HEK293 (cell line): ENCODE measurements at regions not wholly inside any gene's neighbourhood (a gene's known extent, or its start where the extent isn't known, plus 50 kb on each side); places are given as distances from the start of the nearest gene placed in this dataset.

Source experiments
- CTCF ChIA-PET: fragments of 350-600 bp; formaldehyde crosslinking; extraction: SDS; loops from one replicate; lab custom pipeline; 2021; ENCODE audit warnings: antibody characterized with exemption; lab: Yijun Ruan, JAX
- POLR2A ChIA-PET: fragments of 300-600 bp; formaldehyde crosslinking; extraction: SDS; loops from one replicate; lab custom pipeline; 2020; ENCODE audit warnings: antibody characterized with exemption, inconsistent platforms; lab: Yijun Ruan, JAX
- H3K27ac ChIP-seq: fragments of 200-500 bp; sonication (Bioruptor generic); 2 replicates; pipeline ENCODE4 v1.5.1; 2014; ENCODE audit warnings: low read depth, low read length, control low read depth, inconsistent platforms; ENCODE audit errors: extremely low read depth
- H3K36me3 ChIP-seq, 2 experiments: fragments of 200-500 bp in 1 of 2; sonication (Bioruptor generic) in 1 of 2; 1 replicate in 1 of 2; 2 replicates in 1 of 2; pipeline ENCODE4 v1.5.1; 2014 to 2017; ENCODE audit warnings: inconsistent platforms in 2 of 2, low read length in 2 of 2; ENCODE audit not compliant: control insufficient read depth in 2 of 2, insufficient read depth in 1 of 2
- H3K4me1 ChIP-seq: fragments of 200-500 bp; sonication (Bioruptor generic); 2 replicates; pipeline ENCODE4 v1.5.1; 2014; ENCODE audit warnings: mild to moderate bottlenecking, low read length, inconsistent platforms; ENCODE audit not compliant: control insufficient read depth, insufficient read depth
- H3K4me3 ChIP-seq: 2 replicates; pipeline ENCODE4 v1.5.1; 2011; ENCODE audit warnings: low read depth, mild to moderate bottlenecking, control low read depth, low read length, moderate library complexity
- H3K9me3 ChIP-seq: fragments of 200-500 bp; sonication (Bioruptor generic); 2 replicates; pipeline ENCODE4 v1.5.1; 2014; ENCODE audit warnings: low read depth, low read length, inconsistent platforms; ENCODE audit not compliant: control insufficient read depth, insufficient read depth
- GFI1B ChIP-seq: fragments of 450-650 bp; formaldehyde crosslinking; IDR thresholded peaks from 2 replicates; pipeline ENCODE4 v1.5.1; 2016; ENCODE audit warnings: missing biosample characterization, missing genetic modification characterization
- GLI4 ChIP-seq: fragments of 450-650 bp; formaldehyde crosslinking; IDR thresholded peaks from 2 replicates; pipeline ENCODE4 v1.5.1; 2016; ENCODE audit warnings: missing biosample characterization, missing genetic modification characterization
- GLIS1 ChIP-seq: fragments of 450-650 bp; formaldehyde crosslinking; IDR thresholded peaks from 2 replicates; pipeline ENCODE4 v1.5.1; 2016; ENCODE audit warnings: missing biosample characterization, missing genetic modification characterization
- HOXC10 ChIP-seq: sonication (generic); formaldehyde crosslinking; IDR thresholded peaks from 2 replicates; pipeline ENCODE4 v1.8.1; 2023; ENCODE audit warnings: mild to moderate bottlenecking, missing genetic modification reagents
- KLF10 ChIP-seq: fragments of 450-650 bp; IDR thresholded peaks from 2 replicates; pipeline ENCODE4 v1.5.1; 2018; ENCODE audit warnings: missing biosample characterization, mild to moderate bottlenecking, missing genetic modification characterization
- KLF9 ChIP-seq: fragments of 450-650 bp; formaldehyde crosslinking; IDR thresholded peaks from 2 replicates; pipeline ENCODE4 v1.5.1; 2016; ENCODE audit warnings: missing biosample characterization, missing genetic modification characterization, low read depth
- OSR2 ChIP-seq: fragments of 450-650 bp; formaldehyde crosslinking; IDR thresholded peaks from 2 replicates; pipeline ENCODE4 v1.5.1; 2016; ENCODE audit warnings: missing biosample characterization, missing genetic modification characterization
- PRDM1 ChIP-seq: fragments of 450-650 bp; formaldehyde crosslinking; IDR thresholded peaks from 2 replicates; pipeline ENCODE4; 2016; ENCODE audit warnings: missing biosample characterization, missing genetic modification characterization
- REPIN1 ChIP-seq: fragments of 450-650 bp; formaldehyde crosslinking; IDR thresholded peaks from 2 replicates; pipeline ENCODE4 v1.5.1; 2017; ENCODE audit warnings: missing biosample characterization, missing genetic modification characterization, low read depth
- SCRT1 ChIP-seq: fragments of 450-650 bp; formaldehyde crosslinking; IDR thresholded peaks from 2 replicates; pipeline ENCODE4 v1.5.1; 2016; ENCODE audit warnings: missing biosample characterization, missing genetic modification characterization, borderline replicate concordance
- SETDB1 ChIP-seq: IDR thresholded peaks from one replicate; pipeline ENCODE4 v1.6.1; 2017; ENCODE audit warnings: mild to moderate bottlenecking, low read length, moderate library complexity, mixed read lengths; ENCODE audit not compliant: insufficient read length
- ZBTB20 ChIP-seq: fragments of 450-650 bp; formaldehyde crosslinking; IDR thresholded peaks from 2 replicates; pipeline ENCODE4 v1.5.1; 2016; ENCODE audit warnings: missing biosample characterization, missing genetic modification characterization
- ZBTB21 ChIP-seq: fragments of 450-650 bp; formaldehyde crosslinking; IDR thresholded peaks from 2 replicates; pipeline ENCODE4 v1.5.1; 2017; ENCODE audit warnings: missing biosample characterization, missing genetic modification characterization
- ZFHX2 ChIP-seq: fragments of 450-650 bp; formaldehyde crosslinking; conservative IDR thresholded peaks from 2 replicates; pipeline ENCODE4 v1.5.1; 2016; ENCODE audit warnings: missing biosample characterization, missing genetic modification characterization
- ZFP69B ChIP-seq: fragments of 450-650 bp; formaldehyde crosslinking; IDR thresholded peaks from 2 replicates; pipeline ENCODE4 v1.5.1; 2016; ENCODE audit warnings: missing biosample characterization, missing genetic modification characterization
- ZNF133 ChIP-seq: fragments of 450-650 bp; formaldehyde crosslinking; IDR thresholded peaks from 2 replicates; pipeline ENCODE4 v1.5.1; 2016; ENCODE audit warnings: missing biosample characterization, missing genetic modification characterization
- ZNF146 ChIP-seq: fragments of 450-650 bp; formaldehyde crosslinking; IDR thresholded peaks from 2 replicates; pipeline ENCODE4 v1.5.1; 2016; ENCODE audit warnings: missing biosample characterization, missing genetic modification characterization
- ZNF223 ChIP-seq: fragments of 450-650 bp; formaldehyde crosslinking; IDR thresholded peaks from 2 replicates; pipeline ENCODE4 v1.5.1; 2016; ENCODE audit warnings: missing biosample characterization, missing genetic modification characterization
- ZNF324 ChIP-seq: fragments of 450-650 bp; formaldehyde crosslinking; IDR thresholded peaks from 2 replicates; pipeline ENCODE4 v1.5.1; 2016; ENCODE audit warnings: missing biosample characterization, missing genetic modification characterization
- ZNF37A ChIP-seq: fragments of 450-650 bp; IDR thresholded peaks from 2 replicates; pipeline ENCODE4 v1.5.1; 2018; ENCODE audit warnings: missing biosample characterization, missing genetic modification characterization
- ZNF596 ChIP-seq: fragments of 450-650 bp; IDR thresholded peaks from 2 replicates; pipeline ENCODE4 v1.5.0; 2018; ENCODE audit warnings: missing biosample characterization, mild to moderate bottlenecking, missing genetic modification characterization, moderate library complexity
- ZNF670 ChIP-seq: fragments of 450-650 bp; formaldehyde crosslinking; IDR thresholded peaks from 2 replicates; pipeline ENCODE4 v1.5.1; 2016; ENCODE audit warnings: missing biosample characterization, missing genetic modification characterization, low read depth
- ZNF747 ChIP-seq: fragments of 450-650 bp; formaldehyde crosslinking; IDR thresholded peaks from 2 replicates; pipeline ENCODE4 v1.5.1; 2016; ENCODE audit warnings: missing biosample characterization, missing genetic modification characterization
- ZNF76 ChIP-seq: fragments of 450-650 bp; formaldehyde crosslinking; IDR thresholded peaks from 2 replicates; pipeline ENCODE4; 2016; ENCODE audit warnings: low read depth, missing biosample characterization, missing genetic modification characterization, borderline replicate concordance
- ZXDB ChIP-seq: fragments of 450-650 bp; formaldehyde crosslinking; IDR thresholded peaks from 2 replicates; pipeline ENCODE4 v1.5.1; 2016; ENCODE audit warnings: missing biosample characterization, missing genetic modification characterization
- TF ChIP-seq, protein P1 (sequence below): fragments of 450-650 bp; formaldehyde crosslinking; optimal IDR thresholded peaks from 2 replicates; pipeline ENCODE3; 2016; ENCODE audit warnings: missing biosample characterization, mild to moderate bottlenecking, missing genetic modification characterization
- TF ChIP-seq, protein P2 (sequence below): fragments of 450-650 bp; formaldehyde crosslinking; IDR thresholded peaks from 2 replicates; pipeline ENCODE4 v1.5.1; 2016; ENCODE audit warnings: missing biosample characterization, missing genetic modification characterization
- TF ChIP-seq, protein P3 (sequence below): fragments of 450-650 bp; formaldehyde crosslinking; IDR thresholded peaks from 2 replicates; pipeline ENCODE4 v1.5.1; 2016; ENCODE audit warnings: missing biosample characterization, missing genetic modification characterization
- TF ChIP-seq, protein P4 (sequence below): fragments of 450-650 bp; IDR thresholded peaks from 2 replicates; pipeline ENCODE4 v1.5.1; 2018; ENCODE audit warnings: missing biosample characterization, missing genetic modification characterization
- TF ChIP-seq, protein P5 (sequence below): fragments of 450-650 bp; formaldehyde crosslinking; IDR thresholded peaks from 2 replicates; pipeline ENCODE4 v1.5.1; 2016; ENCODE audit warnings: missing biosample characterization, missing genetic modification characterization, low read depth

DNA sequence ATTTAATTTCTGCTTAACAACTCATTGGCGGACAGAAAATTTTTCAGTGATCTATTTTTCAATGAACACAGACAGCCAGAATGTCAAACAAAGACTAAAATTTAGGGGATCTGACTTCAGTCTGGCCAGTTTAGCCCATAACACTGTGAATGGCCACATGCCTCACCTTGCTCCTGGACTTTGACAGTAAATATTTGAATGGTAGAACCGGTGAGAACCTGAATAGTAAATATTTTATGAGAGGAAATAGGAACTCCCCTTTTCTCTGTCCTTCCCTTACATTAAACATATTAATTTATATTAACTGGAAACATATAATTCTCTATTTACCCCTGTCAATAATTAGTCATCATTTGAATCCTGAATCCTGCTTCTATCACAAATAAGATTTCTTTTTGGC is 942.1 kb downstream of the KCNJ2 start:
- no peak for TF ChIP-seq REPIN1 (tag by site-specific recombination)
- TF ChIP-seq, protein P1, sequence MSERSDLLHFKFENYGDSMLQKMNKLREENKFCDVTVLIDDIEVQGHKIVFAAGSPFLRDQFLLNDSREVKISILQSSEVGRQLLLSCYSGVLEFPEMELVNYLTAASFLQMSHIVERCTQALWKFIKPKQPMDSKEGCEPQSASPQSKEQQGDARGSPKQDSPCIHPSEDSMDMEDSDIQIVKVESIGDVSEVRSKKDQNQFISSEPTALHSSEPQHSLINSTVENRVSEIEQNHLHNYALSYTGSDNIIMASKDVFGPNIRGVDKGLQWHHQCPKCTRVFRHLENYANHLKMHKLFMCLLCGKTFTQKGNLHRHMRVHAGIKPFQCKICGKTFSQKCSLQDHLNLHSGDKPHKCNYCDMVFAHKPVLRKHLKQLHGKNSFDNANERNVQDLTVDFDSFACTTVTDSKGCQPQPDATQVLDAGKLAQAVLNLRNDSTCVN (tag by site-specific recombination) = no peak
- TF ChIP-seq OSR2 = no peak
- TF ChIP-seq, protein P2, sequence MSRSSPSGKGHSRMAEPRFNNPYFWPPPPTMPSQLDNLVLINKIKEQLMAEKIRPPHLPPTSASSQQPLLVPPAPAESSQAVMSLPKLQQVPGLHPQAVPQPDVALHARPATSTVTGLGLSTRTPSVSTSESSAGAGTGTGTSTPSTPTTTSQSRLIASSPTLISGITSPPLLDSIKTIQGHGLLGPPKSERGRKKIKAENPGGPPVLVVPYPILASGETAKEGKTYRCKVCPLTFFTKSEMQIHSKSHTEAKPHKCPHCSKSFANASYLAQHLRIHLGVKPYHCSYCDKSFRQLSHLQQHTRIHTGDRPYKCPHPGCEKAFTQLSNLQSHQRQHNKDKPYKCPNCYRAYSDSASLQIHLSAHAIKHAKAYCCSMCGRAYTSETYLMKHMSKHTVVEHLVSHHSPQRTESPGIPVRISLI (tag by site-specific recombination) = no peak
- TF ChIP-seq, protein P3, sequence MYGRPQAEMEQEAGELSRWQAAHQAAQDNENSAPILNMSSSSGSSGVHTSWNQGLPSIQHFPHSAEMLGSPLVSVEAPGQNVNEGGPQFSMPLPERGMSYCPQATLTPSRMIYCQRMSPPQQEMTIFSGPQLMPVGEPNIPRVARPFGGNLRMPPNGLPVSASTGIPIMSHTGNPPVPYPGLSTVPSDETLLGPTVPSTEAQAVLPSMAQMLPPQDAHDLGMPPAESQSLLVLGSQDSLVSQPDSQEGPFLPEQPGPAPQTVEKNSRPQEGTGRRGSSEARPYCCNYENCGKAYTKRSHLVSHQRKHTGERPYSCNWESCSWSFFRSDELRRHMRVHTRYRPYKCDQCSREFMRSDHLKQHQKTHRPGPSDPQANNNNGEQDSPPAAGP (tag by site-specific recombination) = no peak
- TF ChIP-seq ZNF670 = no peak
- no peak for TF ChIP-seq ZNF596
- no peak for TF ChIP-seq ZFP69B (tag by site-specific recombination)
- no peak for TF ChIP-seq ZNF133
- TF ChIP-seq ZNF76 (tag by site-specific recombination) = no peak
- TF ChIP-seq PRDM1 (tag by site-specific recombination) = no peak
- no peak for TF ChIP-seq GLIS1 (tag by site-specific recombination)
- TF ChIP-seq ZBTB21 = no peak
- TF ChIP-seq, protein P4, sequence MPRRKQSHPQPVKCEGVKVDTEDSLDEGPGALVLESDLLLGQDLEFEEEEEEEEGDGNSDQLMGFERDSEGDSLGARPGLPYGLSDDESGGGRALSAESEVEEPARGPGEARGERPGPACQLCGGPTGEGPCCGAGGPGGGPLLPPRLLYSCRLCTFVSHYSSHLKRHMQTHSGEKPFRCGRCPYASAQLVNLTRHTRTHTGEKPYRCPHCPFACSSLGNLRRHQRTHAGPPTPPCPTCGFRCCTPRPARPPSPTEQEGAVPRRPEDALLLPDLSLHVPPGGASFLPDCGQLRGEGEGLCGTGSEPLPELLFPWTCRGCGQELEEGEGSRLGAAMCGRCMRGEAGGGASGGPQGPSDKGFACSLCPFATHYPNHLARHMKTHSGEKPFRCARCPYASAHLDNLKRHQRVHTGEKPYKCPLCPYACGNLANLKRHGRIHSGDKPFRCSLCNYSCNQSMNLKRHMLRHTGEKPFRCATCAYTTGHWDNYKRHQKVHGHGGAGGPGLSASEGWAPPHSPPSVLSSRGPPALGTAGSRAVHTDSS (tag by site-specific recombination) = no peak
- TF ChIP-seq KLF10 (tag by site-specific recombination) = no peak
- no peak for TF ChIP-seq GLI4 (tag by site-specific recombination)
- no peak for TF ChIP-seq HOXC10 (CRISPR knock-in tag)
- TF ChIP-seq ZXDB = no peak
- TF ChIP-seq ZBTB20 = no peak
- CTCF ChIA-PET = interaction anchor here (0.6 kb wide), 2 partner anchors 302 to 362 kb away, joined by 3 to 5 read pairs; no protein-coding TSS in a partner anchor
- Histone ChIP-seq H3K4me1 (no peaks in the 10 kb centered on the region), H3K9me3 (no peaks in the 10 kb centered on the region), H3K27ac (no peak overlapping the region), H3K4me3 (no peak overlapping the region), H3K36me3 (no peaks in the 10 kb centered on the region)
- POLR2A ChIA-PET = interaction anchor here (0.7 kb wide), 1 partner anchor 1589 kb away, joined by 5 read pairs; no protein-coding TSS in a partner anchor

DNA sequence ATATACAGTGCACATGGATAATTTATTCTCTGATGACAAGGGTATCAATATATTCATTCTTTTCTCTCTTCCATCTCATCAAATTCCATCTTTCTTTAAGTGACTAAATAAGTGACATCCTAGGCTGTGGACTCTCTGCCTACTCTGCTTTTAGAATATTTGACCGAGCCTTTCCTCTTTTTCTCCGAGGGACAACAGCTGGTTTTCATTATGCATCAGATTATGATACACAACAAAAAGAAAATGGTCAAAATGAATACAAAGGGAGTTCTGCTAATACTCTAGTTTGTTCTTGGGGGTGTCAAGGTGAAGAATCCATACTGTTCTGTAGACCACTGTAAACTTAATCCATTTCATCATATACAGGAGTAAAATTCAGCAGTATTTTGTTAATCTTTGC is 942.6 kb downstream of the KCNJ2 start:
- Histone ChIP-seq H3K27ac (no peak overlapping the region), H3K4me3 (no peak overlapping the region), H3K9me3 (no peaks in the 10 kb centered on the region), H3K36me3 (no peaks in the 10 kb centered on the region), H3K4me1 (no peaks in the 10 kb centered on the region)
- ChIA-PET CTCF (interaction anchor here (0.6 to 0.9 kb wide), 4 partner anchors 302 to 909 kb away, joined by 3 to 5 read pairs (median 3); no protein-coding TSS in a partner anchor), POLR2A (no interaction called here)
- TF ChIP-seq ZNF37A (no peak), ZNF146 (tag by site-specific recombination) (no peak), ZNF747 (tag by site-specific recombination) (no peak), ZNF596 (no peak), ZFHX2 (tag by site-specific recombination) (no peak), ZNF223 (tag by site-specific recombination) (no peak), ZNF324 (no peak), SCRT1 (tag by site-specific recombination) (no peak), GFI1B (tag by site-specific recombination) (no peak), SETDB1 (no peak), KLF9 (tag by site-specific recombination) (no peak)
- TF ChIP-seq, protein P5, sequence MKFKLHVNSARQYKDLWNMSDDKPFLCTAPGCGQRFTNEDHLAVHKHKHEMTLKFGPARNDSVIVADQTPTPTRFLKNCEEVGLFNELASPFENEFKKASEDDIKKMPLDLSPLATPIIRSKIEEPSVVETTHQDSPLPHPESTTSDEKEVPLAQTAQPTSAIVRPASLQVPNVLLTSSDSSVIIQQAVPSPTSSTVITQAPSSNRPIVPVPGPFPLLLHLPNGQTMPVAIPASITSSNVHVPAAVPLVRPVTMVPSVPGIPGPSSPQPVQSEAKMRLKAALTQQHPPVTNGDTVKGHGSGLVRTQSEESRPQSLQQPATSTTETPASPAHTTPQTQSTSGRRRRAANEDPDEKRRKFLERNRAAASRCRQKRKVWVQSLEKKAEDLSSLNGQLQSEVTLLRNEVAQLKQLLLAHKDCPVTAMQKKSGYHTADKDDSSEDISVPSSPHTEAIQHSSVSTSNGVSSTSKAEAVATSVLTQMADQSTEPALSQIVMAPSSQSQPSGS = no peak
